GM12875 (cell line): ENCODE measurements at regions not wholly inside any gene's neighbourhood (a gene's known extent, or its start where the extent isn't known, plus 50 kb on each side); places are given as distances from the start of the nearest gene placed in this dataset.

Experiments used
- H3K4me3 ChIP-seq: one replicate; pipeline ENCODE4 v1.5.1; 2011; ENCODE audit warnings: low read depth, low read length, control low read depth
- CTCF ChIP-seq: IDR thresholded peaks from 2 replicates; pipeline ENCODE4 v1.5.1; 2011; ENCODE audit warnings: low read depth, mild to moderate bottlenecking, control low read depth, inconsistent platforms, low read length, moderate library complexity, borderline replicate concordance; ENCODE audit not compliant: insufficient read depth

- no peak for TF ChIP-seq CTCF
- H3K4me3 ChIP-seq: no peak overlapping the region
These were observed 528.6 kb upstream of the JARID2 start for GRCh38 chr6:14717307-14717706.

- no peak overlapping the region for H3K4me3 ChIP-seq
- TF ChIP-seq CTCF: no peak
These were observed 527.0 kb upstream of the JARID2 start for GRCh38 chr6:14718861-14719260.

- no peak for TF ChIP-seq CTCF
- H3K4me3 ChIP-seq: no peak overlapping the region
These were observed 526.6 kb upstream of the JARID2 start for GRCh38 chr6:14719270-14719669.

GRCh38 chr6:14720411-14721102 is 525.3 kb upstream of the JARID2 start:
- no peak for TF ChIP-seq CTCF
- no peak overlapping the region for H3K4me3 ChIP-seq

GRCh38 chr6:14721103-14721758 is 524.6 kb upstream of the JARID2 start:
- no peak overlapping the region for H3K4me3 ChIP-seq
- TF ChIP-seq CTCF: no peak

GRCh38 chr6:14722001-14722562 is 523.8 kb upstream of the JARID2 start:
- no peak overlapping the region for H3K4me3 ChIP-seq
- no peak for TF ChIP-seq CTCF

- TF ChIP-seq CTCF: no peak
- H3K4me3 ChIP-seq: no peak overlapping the region
These were observed 523.2 kb upstream of the JARID2 start for GRCh38 chr6:14722704-14723103.
